GM12878 (cell line): ENCODE measurements at regions not wholly inside any gene's neighbourhood (a gene's known extent, or its start where the extent isn't known, plus 50 kb on each side); places are given as distances from the start of the nearest gene placed in this dataset.

Source experiments
- CBFB ChIP-seq: IDR thresholded peaks from 2 replicates; pipeline ENCODE4 v1.6.1; 2016; ENCODE audit warnings: antibody characterized with exemption, low read depth
- EZH2 ChIP-seq: IDR thresholded peaks from 2 replicates; pipeline ENCODE4 v1.6.1; 2012; ENCODE audit warnings: low read depth, mild to moderate bottlenecking, control low read depth, inconsistent platforms, low read length, borderline replicate concordance; ENCODE audit not compliant: control insufficient read depth
- SP1 ChIP-seq: IDR thresholded peaks from one replicate; pipeline ENCODE4 v1.6.1; 2011; ENCODE audit warnings: low read depth, low read length
- TF ChIP-seq, protein P1 (sequence below): IDR thresholded peaks from 2 replicates; pipeline ENCODE4 v1.6.1; 2012; ENCODE audit warnings: low read depth, low read length, improper control_type of control experiment

DNA sequence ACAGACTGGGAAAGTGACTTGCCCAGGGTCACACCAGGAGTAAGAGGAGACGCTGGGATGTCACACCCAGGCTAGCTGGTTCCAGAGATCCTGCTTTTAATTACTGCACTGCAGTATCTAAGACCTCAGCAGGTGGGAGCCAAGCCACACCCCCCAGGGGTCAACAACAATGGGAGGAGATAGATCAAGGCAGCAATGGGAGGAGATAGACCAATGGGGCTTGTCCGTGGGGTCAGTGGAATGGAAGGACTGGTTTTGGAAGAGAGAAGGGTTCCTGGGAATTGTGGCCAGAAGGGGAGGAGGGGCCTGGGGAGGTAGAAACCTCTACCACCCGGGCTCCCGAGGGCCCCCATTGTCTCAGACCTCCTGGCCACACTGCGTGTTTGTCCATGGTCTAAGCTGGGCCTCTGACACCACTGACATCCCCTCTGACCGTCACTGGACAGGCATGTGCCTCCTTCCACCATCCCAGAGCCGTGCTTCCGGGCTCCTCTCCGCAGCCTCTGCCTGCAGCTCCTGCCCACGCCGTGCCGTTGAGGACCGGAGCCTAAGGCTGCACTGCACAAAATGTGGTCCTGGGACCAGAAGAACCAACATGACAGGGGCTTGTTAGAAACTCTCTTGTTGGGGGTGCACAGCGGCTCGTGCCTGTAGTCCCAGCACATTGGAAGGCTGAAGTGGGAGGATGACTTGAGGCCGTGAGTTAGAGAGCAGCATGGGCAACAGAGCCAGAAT lies 69.8 kb upstream of the RPH3AL start:
- TF ChIP-seq CBFB (no peak), SP1 (no peak), EZH2 (no peak)
- TF ChIP-seq, protein P1, sequence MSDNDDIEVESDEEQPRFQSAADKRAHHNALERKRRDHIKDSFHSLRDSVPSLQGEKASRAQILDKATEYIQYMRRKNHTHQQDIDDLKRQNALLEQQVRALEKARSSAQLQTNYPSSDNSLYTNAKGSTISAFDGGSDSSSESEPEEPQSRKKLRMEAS = no peak
